Mesodermal cell (in vitro differentiated cells): ENCODE measurements at regions not wholly inside any gene's neighbourhood (a gene's known extent, or its start where the extent isn't known, plus 50 kb on each side); places are given as distances from the start of the nearest gene placed in this dataset.

ENCODE experiments used
- H3K27ac ChIP-seq: 2 replicates; pipeline ENCODE4 v1.7.0; 2013; ENCODE audit warnings: mild to moderate bottlenecking, low read depth, low read length, moderate library complexity; ENCODE audit not compliant: severe bottlenecking
- H3K36me3 ChIP-seq: 2 replicates; pipeline ENCODE4 v1.7.1; 2013; ENCODE audit warnings: mild to moderate bottlenecking, low read length, moderate library complexity; ENCODE audit not compliant: control insufficient read depth, insufficient read depth
- H3K4me1 ChIP-seq: one replicate; pipeline ENCODE4 v1.7.1; 2013; ENCODE audit warnings: mild to moderate bottlenecking, low read length; ENCODE audit not compliant: insufficient read depth, control insufficient read depth, poor library complexity, severe bottlenecking
- H3K4me3 ChIP-seq: 2 replicates; pipeline ENCODE4 v1.7.0; 2013; ENCODE audit warnings: low read length, control low read depth, mild to moderate bottlenecking; ENCODE audit not compliant: insufficient read depth, poor library complexity, severe bottlenecking; ENCODE audit errors: extremely low read depth
- H3K9me3 ChIP-seq: 2 replicates; pipeline ENCODE4 v1.7.1; 2013; ENCODE audit warnings: mild to moderate bottlenecking, low read length, moderate library complexity; ENCODE audit not compliant: control insufficient read depth
- WGBS, 2 experiments: methylation state at CpG; one replicate each; pipeline ENCODE4 v1.1.5; 2013; ENCODE audit warnings: missing lambda C conversion rate in 2 of 2; ENCODE audit not compliant: insufficient coverage in 2 of 2; 5-methylcytosine and 5-hydroxymethylcytosine counted together

DNA sequence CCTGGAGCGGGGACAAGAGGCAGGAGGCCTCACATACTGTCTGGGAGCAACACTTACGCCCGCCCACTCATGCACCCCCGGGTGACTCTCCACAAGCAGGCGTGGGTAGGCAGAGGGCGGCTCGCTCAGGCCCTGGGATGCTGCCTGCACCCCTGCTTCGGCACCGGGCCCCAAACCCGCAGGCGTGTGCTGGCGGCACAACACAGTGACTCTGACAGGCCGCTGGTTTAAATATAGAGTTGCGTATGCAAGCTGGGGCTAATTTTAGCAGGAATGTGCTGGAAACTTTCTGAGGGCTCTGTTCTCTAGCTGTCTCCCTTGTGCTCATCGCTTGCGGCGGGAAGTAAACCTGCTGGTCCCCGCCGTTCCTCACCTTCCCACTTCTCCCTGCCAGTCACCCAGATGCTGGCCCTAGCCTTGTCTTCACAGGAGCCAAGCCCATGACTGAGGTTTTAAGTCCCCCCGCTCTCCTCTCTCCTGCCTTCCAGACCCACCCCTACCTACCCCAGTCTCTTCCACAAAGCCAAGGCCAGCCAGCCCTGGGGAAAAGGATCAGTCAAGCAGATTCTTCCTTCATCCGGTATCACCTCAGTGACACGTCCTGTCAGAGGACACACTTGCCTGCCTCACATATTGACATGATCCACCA, 94.5 kb upstream of the FOXP4 start:
- Histone ChIP-seq H3K4me3 (no peak overlapping the region), H3K9me3 (no peaks in the 10 kb centered on the region), H3K27ac (no peak overlapping the region), H3K36me3 (no peaks in the 10 kb centered on the region), H3K4me1 (peaks cover 23% of the 10 kb centered on the region)
- WGBS, 2 experiments: 89 to 96% methylated on average over 17 to 20 of the region's 22 CpGs

GRCh38 chr6:41452763-41453162, 93.4 kb upstream of the FOXP4 start:
- H3K4me3 ChIP-seq: no peak overlapping the region
- H3K4me1 ChIP-seq: peaks cover 23% of the 10 kb centered on the region
- WGBS, 2 experiments: 100% methylated on average over 2 to 3 of the region's 4 CpGs
- no peak overlapping the region for H3K27ac ChIP-seq
- no peaks in the 10 kb centered on the region for H3K9me3 ChIP-seq
- no peaks in the 10 kb centered on the region for H3K36me3 ChIP-seq

- Histone ChIP-seq H3K9me3 (no peaks in the 10 kb centered on the region), H3K4me1 (peaks cover 23% of the 10 kb centered on the region)
Observed at GRCh38 chr6:41453244-41453643, 92.9 kb upstream of the FOXP4 start.

GRCh38 chr6:41454189-41454789, 91.9 kb upstream of the FOXP4 start:
- no peak overlapping the region for H3K27ac ChIP-seq
- no peaks in the 10 kb centered on the region for H3K36me3 ChIP-seq

More at GRCh38 chr6:41453244-41453643, 92.9 kb upstream of the FOXP4 start:
- Histone ChIP-seq H3K36me3 (no peaks in the 10 kb centered on the region), H3K27ac (no peak overlapping the region), H3K4me3 (no peak overlapping the region)
- 81 to 89% methylated on average over 8 to 13 of the region's 13 CpGs for WGBS, 2 experiments

DNA sequence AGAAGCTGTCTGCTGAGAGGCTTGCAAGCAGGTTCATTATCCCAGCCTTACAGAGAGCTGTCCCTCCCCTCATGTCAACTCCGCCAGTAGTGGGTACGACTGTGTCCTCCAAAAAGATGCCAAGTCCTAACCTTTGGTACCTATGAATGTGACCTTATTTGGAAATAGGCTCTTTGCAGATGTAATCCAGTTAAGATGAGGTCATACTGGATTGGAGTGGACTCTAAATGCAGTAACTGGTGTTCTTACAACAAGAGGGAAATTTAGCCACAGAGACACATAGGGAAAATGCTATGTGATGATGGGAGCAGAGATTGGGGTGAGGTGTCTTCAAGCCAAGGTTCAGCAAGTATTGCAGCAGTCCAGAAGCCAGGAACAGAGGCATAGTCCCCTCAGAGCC, 90.8 kb upstream of the FOXP4 start:
- WGBS, 2 experiments: 88 to 94% methylated on average over 2 of the region's 2 CpGs
- H3K27ac ChIP-seq: no peak overlapping the region
- peaks cover 23% of the 10 kb centered on the region for H3K4me1 ChIP-seq

More at GRCh38 chr6:41454189-41454789, 91.9 kb upstream of the FOXP4 start:
- Histone ChIP-seq H3K9me3 (no peaks in the 10 kb centered on the region), H3K4me1 (peaks cover 23% of the 10 kb centered on the region), H3K4me3 (no peak overlapping the region)
- WGBS, 2 experiments: 94 to 95% methylated on average over 7 to 9 of the region's 9 CpGs

GRCh38 chr6:41455818-41456217, 90.4 kb upstream of the FOXP4 start:
- Histone ChIP-seq H3K36me3 (no peaks in the 10 kb centered on the region), H3K9me3 (no peaks in the 10 kb centered on the region), H3K27ac (no peak overlapping the region), H3K4me1 (peaks cover 23% of the 10 kb centered on the region), H3K4me3 (no peak overlapping the region)
- 29 to 35% methylated on average over 3 to 4 of the region's 4 CpGs for WGBS, 2 experiments

More for the DNA sequence above, 90.8 kb upstream of the FOXP4 start:
- no peaks in the 10 kb centered on the region for H3K9me3 ChIP-seq
- no peaks in the 10 kb centered on the region for H3K36me3 ChIP-seq
- H3K4me3 ChIP-seq: no peak overlapping the region

- Histone ChIP-seq H3K27ac (no peak overlapping the region), H3K36me3 (no peaks in the 10 kb centered on the region), H3K4me1 (peaks cover 12% of the 10 kb centered on the region), H3K9me3 (no peaks in the 10 kb centered on the region), H3K4me3 (no peak overlapping the region)
- 85 to 86% methylated on average over 5 to 6 of the region's 8 CpGs for WGBS, 2 experiments
Observed at GRCh38 chr6:41457303-41457670, 88.9 kb upstream of the FOXP4 start.

DNA sequence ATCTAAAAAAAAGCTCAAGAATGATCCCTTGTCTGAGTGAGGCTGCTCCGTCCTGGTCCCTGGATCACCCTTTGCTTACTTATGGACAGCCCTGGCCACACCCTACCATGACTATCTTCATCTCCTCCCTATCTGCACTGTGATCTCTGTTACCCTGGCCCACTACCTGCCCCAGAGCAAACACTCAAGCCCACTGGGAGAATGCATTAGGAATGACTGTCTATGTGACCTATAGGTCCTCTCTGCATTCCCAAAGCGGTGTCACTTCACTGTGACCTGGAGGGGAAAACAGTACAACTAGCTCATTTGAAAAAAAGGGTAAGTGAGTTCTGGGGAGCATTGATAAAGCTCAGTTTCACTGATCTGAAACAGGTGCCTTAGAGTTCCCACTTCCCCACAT, 86.4 kb upstream of the FOXP4 start:
- H3K4me1 ChIP-seq: peaks cover 15% of the 10 kb centered on the region
- H3K27ac ChIP-seq: no peak overlapping the region
- H3K36me3 ChIP-seq: no peaks in the 10 kb centered on the region
- no peak overlapping the region for H3K4me3 ChIP-seq
- WGBS, 2 experiments: 88 to 96% methylated on average over 2 of the region's 2 CpGs
- H3K9me3 ChIP-seq: no peaks in the 10 kb centered on the region

DNA sequence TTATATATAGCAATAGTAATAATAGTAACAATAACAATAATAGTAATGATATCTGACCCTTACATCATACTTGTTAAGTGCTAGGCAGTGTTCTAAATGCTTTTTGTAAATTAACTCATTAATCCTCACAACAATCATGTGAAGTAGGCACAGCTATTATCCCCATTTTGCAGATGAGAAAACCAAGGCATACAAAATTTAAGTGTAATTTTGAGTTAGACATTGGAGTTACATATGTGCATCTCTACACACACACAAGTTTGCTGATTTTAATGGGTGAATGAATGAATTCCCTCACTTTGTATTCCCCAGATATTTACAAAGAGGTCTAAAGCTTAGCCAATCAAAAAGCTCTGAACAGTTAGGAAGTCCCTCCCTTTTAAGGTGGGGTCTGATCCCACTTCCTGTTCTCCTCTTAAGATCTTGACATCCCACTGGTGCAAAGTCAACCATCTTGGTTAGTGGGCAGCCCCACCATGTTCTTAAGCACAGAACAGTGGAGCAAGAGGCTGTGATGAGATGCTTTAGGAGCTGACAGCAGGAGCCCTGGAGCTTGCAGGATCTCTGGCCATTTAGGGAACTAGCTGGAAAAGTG, 85.3 kb upstream of the FOXP4 start:
- no peaks in the 10 kb centered on the region for H3K36me3 ChIP-seq
- H3K27ac ChIP-seq: no peak overlapping the region
- H3K4me3 ChIP-seq: no peak overlapping the region
- H3K4me1 ChIP-seq: peaks cover 8% of the 10 kb centered on the region
- H3K9me3 ChIP-seq: no peaks in the 10 kb centered on the region

DNA sequence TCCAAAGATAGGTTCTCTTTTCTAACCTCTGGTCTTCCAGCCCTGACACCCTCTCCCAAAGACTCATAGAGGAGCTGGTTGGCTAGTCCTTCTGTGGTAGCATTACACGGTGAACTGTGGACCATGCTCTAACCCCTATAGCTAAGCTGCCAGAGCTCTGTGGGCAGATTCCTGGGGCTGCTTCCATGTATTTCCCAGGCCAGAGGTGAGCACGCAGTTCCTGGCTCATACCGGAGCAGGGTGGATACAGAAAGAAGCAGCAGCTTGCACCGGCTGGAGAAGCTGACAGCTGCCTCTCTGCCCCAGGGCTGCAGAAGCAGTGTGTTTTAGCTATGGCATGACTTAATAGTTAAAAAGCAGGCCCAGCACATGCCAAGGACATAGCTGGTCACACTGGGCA, 84.1 kb upstream of the FOXP4 start:
- H3K4me3 ChIP-seq: no peak overlapping the region
- no peaks in the 10 kb centered on the region for H3K9me3 ChIP-seq
- H3K36me3 ChIP-seq: no peaks in the 10 kb centered on the region
- H3K27ac ChIP-seq: no peak overlapping the region
- WGBS, 2 experiments: 80 to 83% methylated on average over 3 to 4 of the region's 4 CpGs
- H3K4me1 ChIP-seq: peaks cover 4% of the 10 kb centered on the region
